SK-N-MC (cell line): ENCODE measurements at regions not wholly inside any gene's neighbourhood (a gene's known extent, or its start where the extent isn't known, plus 50 kb on each side); places are given as distances from the start of the nearest gene placed in this dataset.

Source experiments
- EZH2 ChIP-seq: fragments of 200-600 bp; sonication (generic); IDR thresholded peaks from one replicate; pipeline ENCODE4 v1.6.1; 2017; ENCODE audit warnings: antibody characterized with exemption
- POLR2AphosphoS5 ChIP-seq: IDR thresholded peaks from 2 replicates; pipeline ENCODE4 v1.6.1; 2012; ENCODE audit warnings: mild to moderate bottlenecking, low read depth, low read length, borderline replicate concordance

DNA sequence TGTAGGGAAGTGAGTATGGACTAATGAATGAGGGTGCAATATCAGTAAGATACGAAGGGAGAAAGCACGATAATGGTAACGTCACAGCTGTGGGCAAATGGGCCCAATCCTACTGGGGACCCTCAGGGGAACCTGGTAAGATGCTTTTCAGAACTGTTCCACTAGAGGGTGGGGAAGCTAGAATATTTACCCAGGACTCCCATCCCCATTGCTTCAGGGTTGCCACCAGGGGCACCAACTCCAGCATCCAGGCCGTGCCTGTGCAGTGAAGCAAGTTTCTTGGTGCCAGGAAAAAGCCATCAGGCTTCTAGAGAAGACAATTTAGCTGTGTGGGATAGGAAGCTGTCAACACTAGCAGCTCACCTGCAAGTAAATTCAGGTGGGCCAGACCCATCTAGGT, 409.3 kb downstream of the AGTPBP1 start:
- no peak for TF ChIP-seq POLR2AphosphoS5
- TF ChIP-seq EZH2 = no peak
